ENCODE measurements at regions not wholly inside any gene's neighbourhood (a gene's known extent, or its start where the extent isn't known, plus 50 kb on each side); places are given as distances from the start of the nearest gene placed in this dataset.

DNA sequence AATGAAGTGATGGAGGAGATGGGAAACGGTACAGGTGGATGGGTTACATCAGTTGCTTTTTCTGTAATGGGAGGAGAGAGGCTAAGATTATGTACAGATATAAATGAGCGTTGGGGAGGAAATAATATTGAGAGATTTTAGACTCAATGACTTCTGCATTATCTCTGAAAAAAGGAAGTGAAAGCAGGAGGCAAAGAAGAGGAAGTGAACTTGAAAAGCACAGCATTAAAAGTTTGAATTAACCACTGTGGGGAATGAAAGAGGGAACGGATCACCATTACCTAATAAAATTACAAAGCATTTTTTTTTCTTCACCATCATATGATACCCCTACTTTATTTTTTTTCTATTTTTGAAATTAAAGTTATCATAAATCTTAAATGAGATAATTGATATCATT is 1025.5 kb downstream of the RPA4 start:
- TF ChIP-seq, protein P1, sequence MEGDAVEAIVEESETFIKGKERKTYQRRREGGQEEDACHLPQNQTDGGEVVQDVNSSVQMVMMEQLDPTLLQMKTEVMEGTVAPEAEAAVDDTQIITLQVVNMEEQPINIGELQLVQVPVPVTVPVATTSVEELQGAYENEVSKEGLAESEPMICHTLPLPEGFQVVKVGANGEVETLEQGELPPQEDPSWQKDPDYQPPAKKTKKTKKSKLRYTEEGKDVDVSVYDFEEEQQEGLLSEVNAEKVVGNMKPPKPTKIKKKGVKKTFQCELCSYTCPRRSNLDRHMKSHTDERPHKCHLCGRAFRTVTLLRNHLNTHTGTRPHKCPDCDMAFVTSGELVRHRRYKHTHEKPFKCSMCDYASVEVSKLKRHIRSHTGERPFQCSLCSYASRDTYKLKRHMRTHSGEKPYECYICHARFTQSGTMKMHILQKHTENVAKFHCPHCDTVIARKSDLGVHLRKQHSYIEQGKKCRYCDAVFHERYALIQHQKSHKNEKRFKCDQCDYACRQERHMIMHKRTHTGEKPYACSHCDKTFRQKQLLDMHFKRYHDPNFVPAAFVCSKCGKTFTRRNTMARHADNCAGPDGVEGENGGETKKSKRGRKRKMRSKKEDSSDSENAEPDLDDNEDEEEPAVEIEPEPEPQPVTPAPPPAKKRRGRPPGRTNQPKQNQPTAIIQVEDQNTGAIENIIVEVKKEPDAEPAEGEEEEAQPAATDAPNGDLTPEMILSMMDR (conservative IDR thresholded peaks at IDR 0.05; ENCODE audit: low read length): no peak
- no peak for TF ChIP-seq EZH2phosphoT487 (IDR thresholded peaks at IDR 0.05; ENCODE audit: borderline replicate concordance, low read depth, low read length)
